ENCODE measurements at regions not wholly inside any gene's neighbourhood (a gene's known extent, or its start where the extent isn't known, plus 50 kb on each side); places are given as distances from the start of the nearest gene placed in this dataset.

DNA sequence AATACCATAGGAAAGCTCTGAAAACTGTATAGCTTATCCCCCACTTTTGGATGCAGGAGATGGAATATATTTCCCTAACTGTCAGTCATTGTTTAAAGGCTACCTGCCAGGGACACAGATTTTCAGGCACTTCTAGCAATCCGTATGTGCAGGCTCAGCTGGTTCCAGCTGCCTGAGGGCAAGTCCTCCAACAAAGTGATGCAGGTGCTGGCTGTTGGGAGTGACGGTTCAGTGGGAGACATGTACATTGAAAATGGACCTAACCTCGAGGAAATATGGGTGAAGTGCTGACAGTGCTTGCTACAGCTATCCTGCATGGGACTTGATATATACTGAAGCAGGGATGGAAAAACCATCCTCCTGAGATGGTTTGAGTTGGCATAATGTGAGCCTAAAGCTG, 153.1 kb upstream of the GAP43 start:
- H3K79me2 ChIP-seq (ENCODE audit: insufficient read depth, low read length) = no peaks in the 10 kb centered on the region
- H3K23me2 ChIP-seq (ENCODE audit: insufficient read length, low read depth, low read length, poor library complexity, severe bottlenecking) = no peaks in the 10 kb centered on the region
- Mint-ChIP-seq H3K4me3 (no peak overlapping the region), H3K36me3 (ENCODE audit: insufficient read depth in 1 of 3, low read depth in 3 of 3) (no peaks in the 10 kb centered on the region), H3K27ac (no peak overlapping the region), H3K27me3 (ENCODE audit: low read depth) (no peaks in the 10 kb centered on the region), H3K9me3 (no peaks in the 10 kb centered on the region), H3K4me1 (peaks cover 5 to 9% of the 10 kb centered on the region in 2 experiments)
- no peaks in the 10 kb centered on the region for H3K27me3 ChIP-seq (ENCODE audit: insufficient read depth, low read length)
- H3K4me1 ChIP-seq (ENCODE audit: insufficient read depth, low read length) = no peaks in the 10 kb centered on the region
- no peak overlapping the region for H3K27ac ChIP-seq (ENCODE audit: insufficient read length, low read depth, low read length)
- DNase-seq = no peak
- H3K18ac ChIP-seq (ENCODE audit: insufficient read length, low read depth, low read length) = no peak overlapping the region
- no peak overlapping the region for H2BK20ac ChIP-seq (ENCODE audit: low read depth, low read length, poor library complexity, severe bottlenecking)
- H3K9me3 ChIP-seq (ENCODE audit: control insufficient read depth, low read depth, low read length) = no peaks in the 10 kb centered on the region
- no peak overlapping the region for H4K91ac ChIP-seq (ENCODE audit: insufficient read length, low read depth, low read length)
- no peak overlapping the region for H3K9ac ChIP-seq (ENCODE audit: extremely low read depth, insufficient read length, low read length)
- H3K56ac ChIP-seq (ENCODE audit: insufficient read length, low read depth, low read length) = no peak overlapping the region
- no peaks in the 10 kb centered on the region for H4K20me1 ChIP-seq (ENCODE audit: control insufficient read depth, insufficient read depth, insufficient read length)
- no peak overlapping the region for H2BK12ac ChIP-seq (ENCODE audit: insufficient read length, low read depth, low read length)
- H3K23ac ChIP-seq (ENCODE audit: insufficient read length, low read depth, low read length) = no peak overlapping the region
- no peak overlapping the region for H4K8ac ChIP-seq (replicated peaks; ENCODE audit: insufficient read length, low read depth, low read length)
- no peak overlapping the region for H2BK15ac ChIP-seq (ENCODE audit: low read depth, low read length)
- H3T11ph ChIP-seq (ENCODE audit: low read length) = no peak overlapping the region
- no peak overlapping the region for H3K4me2 ChIP-seq (ENCODE audit: insufficient read depth, insufficient read length, low read length)
- no peak overlapping the region for H3K4ac ChIP-seq (ENCODE audit: low read depth, low read length)
- no peak overlapping the region for H3K14ac ChIP-seq (ENCODE audit: insufficient read depth, low read length)
- TF ChIP-seq, protein P1, sequence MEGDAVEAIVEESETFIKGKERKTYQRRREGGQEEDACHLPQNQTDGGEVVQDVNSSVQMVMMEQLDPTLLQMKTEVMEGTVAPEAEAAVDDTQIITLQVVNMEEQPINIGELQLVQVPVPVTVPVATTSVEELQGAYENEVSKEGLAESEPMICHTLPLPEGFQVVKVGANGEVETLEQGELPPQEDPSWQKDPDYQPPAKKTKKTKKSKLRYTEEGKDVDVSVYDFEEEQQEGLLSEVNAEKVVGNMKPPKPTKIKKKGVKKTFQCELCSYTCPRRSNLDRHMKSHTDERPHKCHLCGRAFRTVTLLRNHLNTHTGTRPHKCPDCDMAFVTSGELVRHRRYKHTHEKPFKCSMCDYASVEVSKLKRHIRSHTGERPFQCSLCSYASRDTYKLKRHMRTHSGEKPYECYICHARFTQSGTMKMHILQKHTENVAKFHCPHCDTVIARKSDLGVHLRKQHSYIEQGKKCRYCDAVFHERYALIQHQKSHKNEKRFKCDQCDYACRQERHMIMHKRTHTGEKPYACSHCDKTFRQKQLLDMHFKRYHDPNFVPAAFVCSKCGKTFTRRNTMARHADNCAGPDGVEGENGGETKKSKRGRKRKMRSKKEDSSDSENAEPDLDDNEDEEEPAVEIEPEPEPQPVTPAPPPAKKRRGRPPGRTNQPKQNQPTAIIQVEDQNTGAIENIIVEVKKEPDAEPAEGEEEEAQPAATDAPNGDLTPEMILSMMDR (conservative IDR thresholded peaks at IDR 0.05) = no peak
- H2AFZ ChIP-seq (ENCODE audit: low read length) = no peak overlapping the region
- no peak overlapping the region for H4K5ac ChIP-seq (ENCODE audit: insufficient read length, low read depth, low read length)
- no peak overlapping the region for H2AK5ac ChIP-seq (ENCODE audit: insufficient read length, low read length)
- H3K79me1 ChIP-seq (ENCODE audit: insufficient read depth, low read depth, low read length, poor library complexity, severe bottlenecking) = no peaks in the 10 kb centered on the region
- H2BK120ac ChIP-seq (ENCODE audit: low read depth, low read length, poor library complexity, severe bottlenecking) = no peak overlapping the region
- no CpG with 5 or more reads among the region's 3 CpGs for WGBS (ENCODE audit: extremely low coverage, insufficient read length, low lambda C conversion rate)
- H2BK5ac ChIP-seq (ENCODE audit: insufficient read length, low read length) = no peak overlapping the region

All from H9 (cell line).